Right ventricle myocardium superior (tissue), 1 donor: ENCODE measurements at regions not wholly inside any gene's neighbourhood (a gene's known extent, or its start where the extent isn't known, plus 50 kb on each side); places are given as distances from the start of the nearest gene placed in this dataset.

Experiments
- ATAC-seq: fragments of 200-7000 bp; cut with Tn5 transposase; one replicate; pipeline ENCODE4 v1.9.1; 2020; ENCODE audit warnings: mild to moderate bottlenecking; ENCODE audit not compliant: poor library complexity
- DNase-seq: peaks from one replicate; pipeline ENCODE4 v3.0.0-alpha.2; 2020
- intact Hi-C: fragments of 100-400 bp; cut with DNase I; formaldehyde crosslinking; loops from one replicate; pipeline ENCODE4 v1.11.2; 2022
- donor health status: DM: no; HTN: yes; CAD: no; lungs with severe emphysema.

- intact Hi-C loops, result no loop called here
- ATAC-seq, result no peak
These were observed 518.4 kb upstream of the CAMK1G start for GRCh38 chr1:209064850-209065706.

GRCh38 chr1:209072481-209072880 is 511.0 kb upstream of the CAMK1G start:
- ATAC-seq (no peak), DNase-seq (no peak)
- intact Hi-C loops, result no loop called here

More at GRCh38 chr1:209064850-209065706, 518.4 kb upstream of the CAMK1G start:
- no peak for DNase-seq

GRCh38 chr1:209073879-209074278 is 509.6 kb upstream of the CAMK1G start:
- no peak for DNase-seq
- intact Hi-C loops, result no loop called here
- ATAC-seq, result no peak

GRCh38 chr1:209074575-209075250 is 508.8 kb upstream of the CAMK1G start:
- intact Hi-C loops, result no loop called here
- ATAC-seq (no peak), DNase-seq (no peak)

GRCh38 chr1:209076688-209077087 is 506.8 kb upstream of the CAMK1G start:
- intact Hi-C loops, result no loop called here
- ATAC-seq (no peak), DNase-seq (no peak)

GRCh38 chr1:209080170-209080781 is 503.2 kb upstream of the CAMK1G start:
- DNase-seq (no peak), ATAC-seq (no peak)
- intact Hi-C loops, result no loop called here

GRCh38 chr1:209086486-209087192 is 496.9 kb upstream of the CAMK1G start:
- ATAC-seq (no peak), DNase-seq (no peak)
- intact Hi-C loops, result no loop called here

GRCh38 chr1:209094384-209094783 is 489.1 kb upstream of the CAMK1G start:
- DNase-seq, result no peak
- ATAC-seq, result no peak
- intact Hi-C loops, result no loop called here

- intact Hi-C loops, result no loop called here
- DNase-seq, result no peak
- ATAC-seq, result no peak
These were observed 487.6 kb upstream of the CAMK1G start for GRCh38 chr1:209095627-209096595.

- DNase-seq, result no peak
- intact Hi-C loops, result no loop called here
These were observed 483.1 kb upstream of the CAMK1G start for GRCh38 chr1:209100460-209100859.

GRCh38 chr1:209101106-209101505 is 482.4 kb upstream of the CAMK1G start:
- no peak for DNase-seq
- intact Hi-C loops, result no loop called here
- ATAC-seq, result no peak

More at GRCh38 chr1:209100460-209100859, 483.1 kb upstream of the CAMK1G start:
- ATAC-seq, result no peak

- no peak for ATAC-seq
- intact Hi-C loops, result no loop called here
- DNase-seq, result no peak
These were observed 481.4 kb upstream of the CAMK1G start for GRCh38 chr1:209102120-209102519.

GRCh38 chr1:209102531-209102930 is 481.0 kb upstream of the CAMK1G start:
- DNase-seq, result no peak
- no peak for ATAC-seq
- intact Hi-C loops, result no loop called here

GRCh38 chr1:209103092-209103491 is 480.4 kb upstream of the CAMK1G start:
- DNase-seq (no peak), ATAC-seq (no peak)
- intact Hi-C loops, result no loop called here

GRCh38 chr1:209104646-209105045 is 478.9 kb upstream of the CAMK1G start:
- no peak for ATAC-seq
- no peak for DNase-seq
- intact Hi-C loops, result no loop called here

- DNase-seq, result no peak
- ATAC-seq, result no peak
- intact Hi-C loops, result no loop called here
These were observed 477.8 kb upstream of the CAMK1G start for GRCh38 chr1:209105701-209106100.

- intact Hi-C loops, result no loop called here
- DNase-seq (no peak), ATAC-seq (no peak)
These were observed 477.2 kb upstream of the CAMK1G start for GRCh38 chr1:209106237-209106741.

GRCh38 chr1:209106861-209107260 is 476.7 kb upstream of the CAMK1G start:
- DNase-seq (no peak), ATAC-seq (no peak)
- intact Hi-C loops, result no loop called here
